Hematopoietic multipotent progenitor cell treated with erythropoietin and hydrocortisone succinate and interleukin-3 and kit ligand, for 15 days (in vitro differentiated cells): ENCODE measurements at regions not wholly inside any gene's neighbourhood (a gene's known extent, or its start where the extent isn't known, plus 50 kb on each side); places are given as distances from the start of the nearest gene placed in this dataset.

Experiments used
- DNase-seq: peaks from one replicate; pipeline ENCODE4 v3.0.0-alpha.2; 2015; ENCODE audit warnings: low spot score

DNA sequence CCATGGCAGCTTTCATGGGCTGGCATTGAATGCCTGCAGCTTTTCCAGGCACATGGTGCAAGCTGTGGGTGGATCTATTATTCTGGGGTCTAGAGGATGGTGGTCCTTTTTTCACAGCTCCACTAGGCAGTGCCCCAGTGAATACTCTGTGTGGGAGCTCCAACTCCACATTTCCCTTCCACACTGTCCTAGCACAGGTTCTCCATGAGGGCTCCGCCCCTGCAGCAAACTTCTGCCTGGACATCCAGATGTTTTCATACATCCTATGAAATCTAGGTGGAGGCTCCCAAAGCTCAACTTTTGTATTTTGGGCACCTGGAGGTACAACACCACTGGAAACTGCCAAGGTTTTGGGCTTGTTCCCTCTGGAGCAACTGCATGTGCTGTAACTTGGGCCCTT is 450.6 kb downstream of the LMO7 start:
- no peak for DNase-seq

GRCh38 chr13:76067850-76068249 is 431.7 kb downstream of the LMO7 start:
- no peak for DNase-seq

DNA sequence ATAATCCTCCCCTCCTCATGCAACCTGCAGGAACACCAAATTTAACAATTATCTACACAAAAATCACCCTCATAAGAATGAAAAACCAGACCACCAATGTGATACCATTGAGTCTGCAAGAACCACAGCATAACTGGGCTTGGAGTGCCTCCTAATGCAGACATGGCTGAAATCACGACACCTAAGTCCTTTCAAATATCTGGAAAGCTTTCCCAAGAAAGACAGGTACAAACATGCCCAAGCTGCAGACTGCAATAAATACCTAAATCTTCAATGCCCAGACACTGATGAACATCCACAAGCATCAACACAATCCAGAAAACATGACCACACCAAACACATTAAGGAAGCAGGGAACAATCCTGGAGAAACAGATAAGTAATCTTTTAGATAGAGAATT is 417.1 kb downstream of the LMO7 start:
- DNase-seq = no peak

- DNase-seq = no peak
Measured at GRCh38 chr13:76049376-76049746, 413.2 kb downstream of the LMO7 start.

DNA sequence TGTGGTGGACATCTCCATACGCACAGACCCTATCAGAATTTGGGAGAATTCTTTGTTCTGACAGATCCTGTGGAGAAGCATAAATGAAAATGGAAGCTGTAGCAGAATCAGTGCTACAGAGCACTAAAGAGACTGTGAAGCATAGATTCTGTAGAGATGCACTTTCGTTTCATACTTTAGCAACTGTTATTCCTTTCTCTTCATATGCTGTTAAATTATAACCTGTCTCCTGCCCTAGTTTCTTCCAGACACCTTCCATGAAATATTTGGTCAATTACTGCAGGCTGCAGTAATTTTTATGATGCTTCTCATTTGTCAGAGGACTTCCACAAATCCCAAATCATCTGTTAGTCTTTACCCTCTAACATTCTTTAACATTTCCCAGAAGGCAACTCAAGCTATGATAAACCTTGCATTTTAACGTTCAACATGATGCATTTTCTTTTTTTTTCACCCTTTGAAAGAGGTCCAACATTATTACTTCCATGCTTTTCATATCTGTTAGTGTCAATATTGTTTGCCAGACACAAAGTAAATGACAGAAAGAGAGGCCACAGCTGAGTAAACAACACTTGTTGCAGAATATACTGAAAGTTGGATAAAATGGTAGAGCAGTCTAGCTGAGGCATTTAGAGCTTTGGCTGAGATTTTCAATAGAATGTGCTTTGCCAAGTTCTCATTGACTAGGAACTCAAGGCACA is 412.7 kb downstream of the LMO7 start:
- DNase-seq = no peak

DNA sequence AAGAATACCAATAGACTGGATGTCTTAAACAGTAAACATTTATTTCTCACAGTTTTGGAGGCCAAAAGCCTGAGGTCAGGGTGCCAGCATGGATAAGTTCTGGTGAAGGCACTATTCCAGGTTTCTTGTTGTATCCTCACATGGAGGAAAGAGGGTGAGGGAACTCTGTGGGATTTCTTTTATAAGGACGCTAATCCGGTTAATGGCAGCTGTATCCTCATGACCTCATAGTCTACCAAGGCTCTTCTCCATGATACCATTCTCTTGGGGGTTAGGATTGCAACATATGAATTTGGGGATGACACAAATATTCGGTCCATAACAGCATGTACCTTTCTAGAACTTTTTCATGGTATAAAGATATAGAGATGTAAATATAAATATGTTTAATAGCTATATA is 412.0 kb downstream of the LMO7 start:
- no peak for DNase-seq

DNA sequence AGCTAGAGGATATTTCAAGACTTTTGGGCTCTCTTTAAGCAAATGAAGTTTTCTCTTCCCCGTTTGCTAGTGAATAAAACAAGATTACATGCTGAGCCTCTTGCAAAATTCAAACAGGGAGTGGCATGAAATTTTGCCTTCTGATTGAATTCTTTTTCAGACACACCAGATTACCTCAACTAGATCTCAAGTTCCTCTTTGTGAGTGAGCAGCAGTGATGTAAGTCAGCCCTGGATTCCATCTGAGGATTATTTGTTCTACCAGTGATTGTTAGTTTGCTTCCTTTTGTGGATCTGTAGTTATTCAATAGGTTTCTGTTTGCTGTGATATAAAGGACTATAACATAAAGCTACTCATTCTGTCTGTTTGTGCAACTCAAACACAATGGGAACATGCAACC is 407.7 kb downstream of the LMO7 start:
- DNase-seq = no peak

DNA sequence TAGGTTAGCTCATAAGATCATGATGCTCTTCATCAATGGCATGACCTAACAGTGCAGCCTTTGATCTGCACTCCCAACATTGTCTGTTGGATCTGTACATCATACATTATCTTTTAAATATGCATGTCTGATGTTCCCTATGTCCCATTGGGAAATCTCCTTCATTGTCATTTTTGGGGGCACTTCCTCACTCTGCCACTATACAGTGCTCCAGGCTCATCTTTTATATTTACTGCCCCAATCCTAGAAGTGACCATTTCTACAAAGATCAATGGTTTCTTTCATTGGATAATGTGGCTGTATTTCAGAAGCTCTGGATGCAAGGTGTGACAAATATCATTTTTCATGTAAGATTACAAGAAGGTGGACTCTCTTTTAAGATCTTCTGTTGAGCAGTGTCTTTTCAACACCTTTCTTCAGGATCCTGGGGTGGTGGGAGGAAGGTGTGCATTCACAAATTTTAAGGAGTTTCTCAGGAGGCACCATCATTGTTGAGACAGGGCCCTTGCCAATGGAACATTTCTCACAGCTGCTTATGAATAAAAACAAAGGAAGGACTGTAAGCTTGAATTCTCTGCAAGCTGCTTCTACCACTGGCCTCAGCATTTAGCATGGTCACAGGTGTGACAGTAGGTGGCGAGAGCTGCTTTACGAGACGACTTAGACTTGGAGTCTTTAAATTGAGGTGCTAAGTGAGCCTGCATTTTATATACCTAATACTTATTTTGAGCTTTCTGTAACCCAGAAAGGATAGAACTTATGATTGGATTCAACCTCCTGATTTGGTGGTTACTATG is 403.0 kb downstream of the LMO7 start:
- DNase-seq = no peak

DNA sequence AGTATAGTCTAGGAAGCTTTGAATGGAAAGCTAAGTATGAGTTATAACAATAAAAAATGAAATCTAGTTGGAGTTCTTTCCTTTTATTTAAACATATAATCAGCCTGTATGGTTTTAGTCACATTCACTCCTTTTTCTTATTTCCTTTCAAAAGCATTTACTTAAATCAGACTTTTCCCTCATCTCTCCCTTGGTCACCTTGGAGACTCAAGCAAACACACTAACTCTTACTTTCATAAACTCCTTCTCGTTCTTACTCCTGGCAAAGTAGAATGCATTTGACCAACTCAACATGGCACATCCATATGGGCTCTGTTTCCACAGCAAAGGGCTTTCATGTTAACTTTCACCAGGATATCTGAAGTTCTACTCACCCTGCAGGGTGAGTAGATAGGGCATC is 400.0 kb downstream of the LMO7 start:
- DNase-seq = no peak

- no peak for DNase-seq
Measured at GRCh38 chr13:76035711-76036110, 399.6 kb downstream of the LMO7 start.

- no peak for DNase-seq
Measured at GRCh38 chr13:76029706-76030105, 393.6 kb downstream of the LMO7 start.

GRCh38 chr13:76029088-76029487 is 393.0 kb downstream of the LMO7 start:
- DNase-seq = no peak

- DNase-seq = no peak
Measured at GRCh38 chr13:76027131-76027530, 391.0 kb downstream of the LMO7 start.

- no peak for DNase-seq
Measured at GRCh38 chr13:76025392-76025791, 389.3 kb downstream of the LMO7 start.

GRCh38 chr13:76024151-76024550 is 388.0 kb downstream of the LMO7 start:
- DNase-seq = no peak

GRCh38 chr13:76023652-76024051 is 387.5 kb downstream of the LMO7 start:
- no peak for DNase-seq

GRCh38 chr13:76020421-76020955 is 384.4 kb downstream of the LMO7 start:
- DNase-seq = no peak

GRCh38 chr13:76019421-76020044 is 383.4 kb downstream of the LMO7 start:
- DNase-seq = no peak

DNA sequence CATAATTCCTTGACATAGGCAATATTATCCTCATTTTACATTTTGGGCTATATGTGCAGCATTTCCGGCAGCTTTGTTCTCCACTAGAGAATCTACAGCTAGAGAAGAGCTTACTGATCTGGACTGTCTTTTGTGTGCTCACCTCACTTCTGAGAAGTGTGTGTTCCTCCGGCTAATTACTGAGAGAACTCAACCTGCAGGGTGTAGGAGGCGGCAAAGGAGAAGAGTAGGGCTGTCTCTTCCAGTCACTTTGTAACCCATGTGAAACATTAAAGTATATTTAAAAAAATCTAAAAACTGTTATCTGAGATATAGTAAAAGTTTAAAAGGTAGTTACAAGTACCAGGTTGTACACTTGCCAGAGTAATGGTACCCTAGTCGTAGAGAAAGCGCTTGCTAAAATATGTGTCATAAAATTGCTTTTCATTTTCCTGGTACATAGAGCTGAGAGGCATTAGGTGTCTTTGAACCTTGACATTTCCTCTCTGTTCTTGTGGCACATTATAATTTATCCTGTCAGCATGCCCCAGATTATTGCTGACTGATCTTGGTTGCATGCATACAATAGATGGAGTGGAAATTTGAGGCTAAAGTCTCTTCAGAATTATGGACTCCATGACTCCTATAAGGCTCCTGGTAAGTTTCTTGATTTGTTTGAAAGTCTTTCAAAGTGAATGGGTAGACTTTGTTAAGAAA is 381.9 kb downstream of the LMO7 start:
- DNase-seq = no peak

DNA sequence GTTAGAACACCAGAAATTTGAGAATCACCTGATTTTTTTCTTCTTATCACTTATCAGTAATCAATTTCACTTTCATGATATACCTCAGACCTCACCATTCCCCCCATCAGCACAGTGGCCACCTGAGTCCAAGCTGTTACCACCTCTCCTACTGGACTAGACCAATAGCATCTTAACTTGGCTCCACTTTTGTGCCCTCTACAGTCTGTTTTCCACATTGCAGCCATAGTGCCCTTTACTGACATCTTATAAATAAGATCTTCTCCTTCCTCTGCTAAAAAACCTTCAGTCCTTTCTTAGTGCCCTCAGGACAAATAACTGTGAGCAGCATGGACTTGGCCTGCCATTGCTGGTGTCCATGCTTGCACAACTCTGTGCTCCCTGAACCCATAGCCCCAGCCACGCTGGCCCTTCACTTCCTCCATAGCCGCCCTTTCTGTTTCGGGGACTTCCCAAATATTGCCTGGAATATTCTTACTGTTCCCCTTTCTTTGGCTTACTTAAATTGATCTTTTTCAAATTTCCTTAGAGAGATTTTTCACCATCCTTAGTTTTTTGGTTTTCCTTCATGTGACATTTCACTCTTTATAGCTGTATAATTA is 380.8 kb downstream of the LMO7 start:
- no peak for DNase-seq

DNA sequence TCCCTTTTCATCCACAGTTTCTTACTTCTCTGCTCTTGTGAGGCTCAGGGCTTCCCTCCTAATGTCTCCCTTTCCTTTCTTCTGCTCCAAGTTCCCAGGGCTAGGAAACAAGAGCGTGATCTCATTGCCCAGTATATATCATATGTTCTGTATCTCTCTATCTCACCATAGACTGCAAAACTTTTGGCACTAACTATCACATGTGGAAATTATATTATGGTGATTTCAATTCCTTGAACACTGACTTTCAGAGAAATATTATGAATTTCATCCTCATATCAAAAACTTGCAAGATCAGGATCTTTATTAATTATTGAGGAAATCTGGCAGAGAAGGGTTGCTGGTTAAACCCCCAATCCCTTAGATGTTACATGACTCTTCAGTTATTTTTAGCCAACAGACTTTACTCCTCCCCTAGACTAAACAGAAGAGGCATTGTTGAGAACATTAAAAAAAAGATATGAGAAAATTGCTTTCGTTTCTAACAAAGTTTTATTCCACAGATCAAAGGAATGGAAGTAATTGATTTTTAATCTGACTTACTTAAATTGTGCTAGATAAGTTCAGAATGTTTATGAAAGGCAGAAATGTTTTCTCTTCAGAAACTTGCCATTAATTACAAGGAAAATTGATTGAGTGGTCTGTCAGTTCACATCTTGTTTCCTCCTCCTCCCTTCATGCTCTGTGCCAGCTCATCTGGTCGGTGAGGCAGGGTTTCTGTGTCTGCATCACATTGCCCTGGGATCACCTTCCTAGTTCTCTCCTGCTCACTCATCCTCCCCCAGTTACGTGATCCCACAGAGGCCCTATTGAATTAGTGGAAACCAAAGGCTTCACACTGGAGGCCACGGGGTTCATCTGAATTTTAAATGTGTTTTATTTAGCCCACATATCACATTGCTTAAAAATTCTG is 378.5 kb downstream of the LMO7 start:
- no peak for DNase-seq
